HCT116 (cell line): ENCODE measurements at regions not wholly inside any gene's neighbourhood (a gene's known extent, or its start where the extent isn't known, plus 50 kb on each side); places are given as distances from the start of the nearest gene placed in this dataset.

Experiments
- ATAC-seq: fragments of 200-7000 bp; cut with Tn5 transposase; 2 replicates; pipeline ENCODE4 v1.9.1; 2020; ENCODE audit warnings: mild to moderate bottlenecking, moderate library complexity
- BruUV-seq: library from RNA; stranded (reverse); fragments of 400-500 nt; replicated peaks from 2 replicates; lab custom pipeline; 2021; lab: Mats Ljungman, UMichigan
- CTCF ChIA-PET: fragments of 300-600 bp; sonication (Branson Sonifier 250); formaldehyde crosslinking; loops from one replicate; lab custom pipeline; 2021; ENCODE audit warnings: antibody characterized with exemption; lab: Charles Lee
- POLR2A ChIA-PET: fragments of 300-600, 350-600 bp; sonication (Branson Sonifier 250); formaldehyde crosslinking; loops from one replicate; lab custom pipeline; 2021; ENCODE audit warnings: antibody characterized with exemption; lab: Charles Lee
- RAD21 ChIA-PET, 2 experiments: fragments of 300-600 bp; sonication (Branson Sonifier 250); formaldehyde crosslinking; loops; one replicate each; lab custom pipeline; 2023; ENCODE audit warnings: low total read pairs in 2 of 2; ENCODE audit not compliant: uncharacterized antibody in 2 of 2, unreplicated experiment in 2 of 2, low non-redundant PET in 1 of 2; lab: Charles Lee
- DNase-seq: peaks from one replicate; pipeline ENCODE4 v3.0.0-alpha.2; 2010; ENCODE audit warnings: low read depth, low spot score
- H2AFZ ChIP-seq: fragments of 200-600 bp; shearing (Covaris generic), sonication (generic); 2 replicates; pipeline ENCODE4 v1.6.1; 2017; ENCODE audit warnings: low read depth, mixed run types, mixed read lengths, antibody characterized with exemption, low read length; ENCODE audit not compliant: poor library complexity, severe bottlenecking
- H3K27ac ChIP-seq: 2 replicates; pipeline ENCODE4 v1.5.1; 2012; ENCODE audit warnings: low read depth, low read length
- H3K27me3 ChIP-seq: fragments of 200-600 bp; sonication (generic); 2 replicates; pipeline ENCODE4 v1.6.1; 2016; ENCODE audit warnings: mixed run types, low read length, mixed read lengths; ENCODE audit not compliant: insufficient read depth
- H3K36me3 ChIP-seq, 2 experiments: fragments of 200-500 bp in 1 of 2; fragments of 200-600 bp in 1 of 2; sonication (Bioruptor generic) in 1 of 2; sonication (generic) in 1 of 2; 2 replicates each; pipeline versions ENCODE4 v1.5.1 to v1.6.1; 2014 to 2016; ENCODE audit warnings: low read length in 2 of 2, inconsistent platforms in 1 of 2, mixed read lengths in 1 of 2, mixed run types in 1 of 2; ENCODE audit not compliant: insufficient read depth in 2 of 2, control insufficient read depth in 1 of 2
- H3K4me1 ChIP-seq, 2 experiments: fragments of 200-600 bp in 1 of 2; sonication (generic) in 1 of 2; 2 replicates each; pipeline versions ENCODE4 v1.5.1 to v1.6.1; 2012 to 2017; ENCODE audit warnings: low read length in 2 of 2, inconsistent platforms in 1 of 2, mild to moderate bottlenecking in 1 of 2, mixed read lengths in 1 of 2, mixed run types in 1 of 2, moderate library complexity in 1 of 2; ENCODE audit not compliant: insufficient read depth in 2 of 2, control insufficient read depth in 1 of 2
- H3K4me2 ChIP-seq: fragments of 200-600 bp; sonication (generic); 2 replicates; pipeline ENCODE4 v1.6.1; 2017; ENCODE audit warnings: mixed run types, low read length, mixed read lengths
- H3K4me3 ChIP-seq, 2 experiments: fragments of 200-600 bp in 1 of 2; sonication (generic) in 1 of 2; replicated peaks in 1 of 2; 2 replicates each; pipeline ENCODE4 v1.5.1; 2011 to 2016; ENCODE audit warnings: low read length in 2 of 2, control low read depth in 1 of 2, low read depth in 1 of 2, mild to moderate bottlenecking in 1 of 2, mixed read lengths in 1 of 2, mixed run types in 1 of 2
- H3K79me2 ChIP-seq: fragments of 200-600 bp; sonication (generic); 2 replicates; pipeline ENCODE4 v1.6.1; 2017; ENCODE audit warnings: mild to moderate bottlenecking, mixed run types, low read length, moderate library complexity, mixed read lengths; ENCODE audit not compliant: insufficient read depth
- H3K9ac ChIP-seq: fragments of 200-600 bp; sonication (generic); 2 replicates; pipeline ENCODE4 v1.6.1; 2016; ENCODE audit warnings: low read length, mixed read lengths
- H3K9me2 ChIP-seq: fragments of 200-600 bp; sonication (generic), shearing (Covaris generic); 2 replicates; pipeline ENCODE4 v1.6.1; 2017; ENCODE audit warnings: mixed run types, mild to moderate bottlenecking, moderate library complexity; ENCODE audit not compliant: insufficient read depth
- H3K9me3 ChIP-seq, 2 experiments: fragments of 200-500 bp in 1 of 2; fragments of 200-600 bp in 1 of 2; sonication (Bioruptor generic) in 1 of 2; sonication (generic) in 1 of 2; 2 replicates each; pipeline ENCODE4 v1.6.1; 2014 to 2017; ENCODE audit warnings: low read length in 2 of 2, mixed read lengths in 2 of 2, inconsistent platforms in 1 of 2, low read depth in 1 of 2, mild to moderate bottlenecking in 1 of 2, mixed run types in 1 of 2, moderate library complexity in 1 of 2; ENCODE audit not compliant: control insufficient read depth in 1 of 2, insufficient read depth in 1 of 2
- H4K20me1 ChIP-seq: fragments of 200-600 bp; sonication (generic), shearing (Covaris generic); 2 replicates; pipeline ENCODE4 v1.6.1; 2017; ENCODE audit warnings: mixed run types, mild to moderate bottlenecking, moderate library complexity; ENCODE audit not compliant: insufficient read depth
- ATF3 ChIP-seq: IDR thresholded peaks from 2 replicates; pipeline ENCODE4 v1.6.1; 2012
- CEBPB ChIP-seq: IDR thresholded peaks from 2 replicates; pipeline ENCODE4 v1.6.1; 2012; ENCODE audit warnings: low read depth
- ELF1 ChIP-seq: IDR thresholded peaks from 2 replicates; pipeline ENCODE4 v1.6.1; 2012; ENCODE audit warnings: low read depth, borderline replicate concordance
- JUND ChIP-seq: IDR thresholded peaks from 2 replicates; pipeline ENCODE4 v1.6.1; 2012
- TCF7L2 ChIP-seq: IDR thresholded peaks from 2 replicates; pipeline ENCODE4 v1.7.0; 2011; ENCODE audit warnings: borderline replicate concordance, inconsistent platforms; ENCODE audit not compliant: insufficient read depth, insufficient read length; ENCODE audit errors: extremely low read depth
- ZBTB33 ChIP-seq: IDR thresholded peaks from 2 replicates; pipeline ENCODE4 v1.6.1; 2011; ENCODE audit warnings: mild to moderate bottlenecking, low read length, moderate library complexity; ENCODE audit not compliant: insufficient replicate concordance; ENCODE audit errors: extremely low read depth
- ZFX ChIP-seq: fragments of 450-650 bp; IDR thresholded peaks from 2 replicates; pipeline ENCODE4 v1.6.1; 2017
- ZNF274 ChIP-seq: fragments of 200-500 bp; sonication (Bioruptor generic); IDR thresholded peaks from 2 replicates; pipeline ENCODE4 v1.6.1; 2014; ENCODE audit warnings: mild to moderate bottlenecking, low read depth, low read length, inconsistent platforms
- intact Hi-C: fragments of 100-400 bp; cut with micrococcal nuclease; formaldehyde crosslinking; loops from 2 replicates; pipeline ENCODE4 v1.10.0; 2022
- TF ChIP-seq, protein P1 (sequence below), 3 experiments: fragments of 200-600 bp in 1 of 3; sonication (generic) in 1 of 3; IDR thresholded peaks in 2 of 3; conservative IDR thresholded peaks in 1 of 3; 2 replicates each; pipeline ENCODE4 v1.5.1; 2012 to 2017; ENCODE audit warnings: low read depth in 2 of 3, low read length in 2 of 3, antibody characterized with exemption in 1 of 3, borderline replicate concordance in 1 of 3, control low read depth in 1 of 3, mild to moderate bottlenecking in 1 of 3, mixed read lengths in 1 of 3, mixed run types in 1 of 3, moderate library complexity in 1 of 3; ENCODE audit not compliant: insufficient read depth in 1 of 3

DNA sequence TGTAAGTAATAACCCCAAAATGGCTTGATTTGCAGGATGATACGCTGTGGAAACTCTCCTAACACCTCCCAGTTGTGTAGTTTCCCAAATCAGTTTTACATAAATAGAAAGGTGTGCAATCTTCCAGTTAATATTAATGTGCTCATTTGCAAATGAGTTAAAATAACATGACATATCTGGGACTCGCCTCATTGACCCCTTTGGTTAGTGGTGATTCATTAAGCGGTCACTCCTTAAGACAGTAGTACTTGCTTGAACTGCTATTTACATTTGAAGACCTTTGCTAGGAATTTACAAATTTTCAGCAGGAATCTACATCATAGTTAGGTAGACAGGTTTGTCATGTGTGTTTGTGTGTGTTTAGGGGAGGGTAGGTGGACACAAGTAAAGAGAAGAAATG is 1367.7 kb upstream of the CELF4 start:
- intact Hi-C loops, result no loop called here
- ATAC-seq (no peak), DNase-seq (no peak)
- Histone ChIP-seq H3K9me2 (no peaks in the 10 kb centered on the region), H3K27me3 (no peaks in the 10 kb centered on the region), H3K4me2 (no peak overlapping the region), H3K79me2 (no peaks in the 10 kb centered on the region), H3K9ac (no peak overlapping the region), H3K4me3 (no peak overlapping the region), H3K27ac (no peak overlapping the region), H2AFZ (no peak overlapping the region), H3K4me1 (no peaks in the 10 kb centered on the region), H3K36me3 (no peaks in the 10 kb centered on the region), H4K20me1 (no peaks in the 10 kb centered on the region), H3K9me3 (no peaks in the 10 kb centered on the region)
- no TSS peak for BruUV-seq
- ChIA-PET POLR2A (no interaction called here), RAD21 (no interaction called here), CTCF (no interaction called here)
- TF ChIP-seq TCF7L2 (no peak), CEBPB (no peak), ELF1 (no peak), ZFX (no peak), ATF3 (no peak), JUND (no peak), ZBTB33 (no peak), ZNF274 (no peak)
- TF ChIP-seq, protein P1, sequence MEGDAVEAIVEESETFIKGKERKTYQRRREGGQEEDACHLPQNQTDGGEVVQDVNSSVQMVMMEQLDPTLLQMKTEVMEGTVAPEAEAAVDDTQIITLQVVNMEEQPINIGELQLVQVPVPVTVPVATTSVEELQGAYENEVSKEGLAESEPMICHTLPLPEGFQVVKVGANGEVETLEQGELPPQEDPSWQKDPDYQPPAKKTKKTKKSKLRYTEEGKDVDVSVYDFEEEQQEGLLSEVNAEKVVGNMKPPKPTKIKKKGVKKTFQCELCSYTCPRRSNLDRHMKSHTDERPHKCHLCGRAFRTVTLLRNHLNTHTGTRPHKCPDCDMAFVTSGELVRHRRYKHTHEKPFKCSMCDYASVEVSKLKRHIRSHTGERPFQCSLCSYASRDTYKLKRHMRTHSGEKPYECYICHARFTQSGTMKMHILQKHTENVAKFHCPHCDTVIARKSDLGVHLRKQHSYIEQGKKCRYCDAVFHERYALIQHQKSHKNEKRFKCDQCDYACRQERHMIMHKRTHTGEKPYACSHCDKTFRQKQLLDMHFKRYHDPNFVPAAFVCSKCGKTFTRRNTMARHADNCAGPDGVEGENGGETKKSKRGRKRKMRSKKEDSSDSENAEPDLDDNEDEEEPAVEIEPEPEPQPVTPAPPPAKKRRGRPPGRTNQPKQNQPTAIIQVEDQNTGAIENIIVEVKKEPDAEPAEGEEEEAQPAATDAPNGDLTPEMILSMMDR (IDR thresholded peaks at IDR 0.05 in 2 of 3, conservative IDR thresholded peaks at IDR 0.05 in 1 of 3; ENCODE audit: borderline replicate concordance in 1 of 3, insufficient read depth in 1 of 3, low read depth in 2 of 3, low read length in 2 of 3), result no peak
